Thyroid gland (tissue), 4 donors: ENCODE measurements at regions not wholly inside any gene's neighbourhood (a gene's known extent, or its start where the extent isn't known, plus 50 kb on each side); places are given as distances from the start of the nearest gene placed in this dataset.

Experiments
- CTCF ChIP-seq, 6 experiments: fragments of 200-600 bp in 3 of 6; fragments of 450-650 bp in 3 of 6; sonication (generic) in 3 of 6; IDR thresholded peaks; one replicate each; pipeline ENCODE4 v1.5.1; 2016 to 2019; ENCODE audit warnings: antibody characterized with exemption in 6 of 6, mild to moderate bottlenecking in 2 of 6, inconsistent platforms in 1 of 6, moderate library complexity in 1 of 6
- POLR2A ChIP-seq, 2 donors: fragments of 450-650 bp; IDR thresholded peaks; one replicate each; pipeline ENCODE4 v1.6.1; 2017; ENCODE audit warnings: antibody characterized with exemption in 2 of 2, mild to moderate bottlenecking in 2 of 2, moderate library complexity in 1 of 2

GRCh38 chr4:11334887-11335286 is 93.8 kb downstream of the HS3ST1 start:
- TF ChIP-seq POLR2A (IDR thresholded peaks at IDR 0.05) (no peak), CTCF (IDR thresholded peaks at IDR 0.05) (no peak)
